Heart left ventricle (tissue), 16 donors: ENCODE measurements at regions not wholly inside any gene's neighbourhood (a gene's known extent, or its start where the extent isn't known, plus 50 kb on each side); places are given as distances from the start of the nearest gene placed in this dataset.

Experiments
- ATAC-seq, 4 donors: fragments of 200-7000 bp; cut with Tn5 transposase; one replicate each; pipeline ENCODE4 v1.9.1; 2020 to 2022; ENCODE audit warnings: moderate library complexity in 4 of 4, mild to moderate bottlenecking in 3 of 4, moderate number of reproducible peaks in 1 of 4
- DNase-seq, 5 donors: peaks; one replicate each; pipeline ENCODE4 v3.0.0-alpha.2; 2020
- H3K27ac ChIP-seq, 12 donors: fragments of 200-600 bp; sonication (generic) in 4 of 12; one replicate each; pipeline versions ENCODE4 v1.5.0 to v1.8.0; 2016 to 2022; ENCODE audit warnings: mild to moderate bottlenecking in 2 of 12
- H3K27me3 ChIP-seq, 9 donors: fragments of 200-600 bp; sonication (generic) in 2 of 9; one replicate each; pipeline versions ENCODE4 v1.5.1 to v1.8.0; 2016 to 2022; ENCODE audit warnings: mild to moderate bottlenecking in 3 of 9
- H3K36me3 ChIP-seq, 9 donors: fragments of 200-600 bp; sonication (generic) in 2 of 9; one replicate each; pipeline versions ENCODE4 v1.5.0 to v1.8.0; 2018 to 2022; ENCODE audit warnings: mild to moderate bottlenecking in 2 of 9
- H3K4me1 ChIP-seq, 12 donors: fragments of 200-600 bp; sonication (generic) in 4 of 12; one replicate each; pipeline versions ENCODE4 v1.5.0 to v1.8.0; 2016 to 2022; ENCODE audit warnings: mild to moderate bottlenecking in 3 of 12
- H3K4me3 ChIP-seq, 12 donors: fragments of 200-600 bp; sonication (generic) in 4 of 12; one replicate each; pipeline versions ENCODE4 v1.5.0 to v1.8.0; 2017 to 2022; ENCODE audit warnings: mild to moderate bottlenecking in 9 of 12, moderate library complexity in 4 of 12
- H3K9me3 ChIP-seq, 12 donors: fragments of 200-600 bp; sonication (generic) in 4 of 12; one replicate each; pipeline versions ENCODE4 v1.5.0 to v1.8.0; 2016 to 2022; ENCODE audit warnings: mild to moderate bottlenecking in 1 of 12
- CTCF ChIP-seq, 12 donors: fragments of 200-600 bp; sonication (generic) in 4 of 12; IDR thresholded peaks; one replicate each; pipeline versions ENCODE4 v1.5.0 to v1.8.0; 2018 to 2022; ENCODE audit warnings: antibody characterized with exemption in 12 of 12, mild to moderate bottlenecking in 5 of 12
- POLR2A ChIP-seq, 2 donors: fragments of 450-650 bp; IDR thresholded peaks; one replicate each; pipeline ENCODE4 v1.6.1; 2017; ENCODE audit warnings: antibody characterized with exemption in 2 of 2, mild to moderate bottlenecking in 2 of 2, moderate library complexity in 2 of 2
- WGBS, 4 donors: extraction: QIAGEN DNeasy Blood & Tissue Kit in 2 of 4; methylation state at CpG; one replicate each; pipeline versions ENCODE4 v1.1.5 to v1.1.7; 2013 to 2018; 5-methylcytosine and 5-hydroxymethylcytosine counted together
- intact Hi-C, 10 donors: fragments of 100-400 bp; cut with DNase I; formaldehyde crosslinking; loops; one replicate each; pipeline versions ENCODE4 v1.11.1 to v1.14.2; 2022
- donor health status: ischemic (EF 13 %, LVEDD 7.1; RV severe dilation, severe dysfunction).
- donor health status: healthy with polysubstance abuse.
- donor health status: DM: no; HTN: yes; CAD: no.
- donor health status: DM: no; HTN: no; CAD: no.
- donor health status: ischemic (EF 25% LVEDD 6.9; RV normal size, moderate dysfunction).
- donor health status: ischemic (EF 25% LVEDD 5.7; RV mildly dilated, moderate dysfunction).
- donor health status: healthy.
- donor health status: DM: yes; HTN: yes; CAD: no.
- donor health status: ischemic (EF 35%, LVEDD 5.7; RV mildly dilated, moderate dysfunction).
- donor health status: nonischemic (EF 11% LVEDD 7.7; RV severe dilation, severe dysfunction).
- donor health status: DM: yes; HTN: yes; CAD: no.
- donor health status: PGD.
- donor health status: ischemic (EF 29% LVEDD 5.4; RV normal size, mild dysfunction).
- donor health status: nonischemic (EF 23%, LVEDD 6.1; RV moderate dilation, normal function).

GRCh38 chr2:60294901-60295635 lies 258.4 kb downstream of the BCL11A start:
- WGBS, 4 donors: 60 to 71% (median 67%) methylated on average over 14 to 20 of the region's 20 CpGs
- TF ChIP-seq POLR2A (IDR thresholded peaks at IDR 0.05) (no peak), CTCF (IDR thresholded peaks at IDR 0.05) (no peak)
- Histone ChIP-seq H3K27me3 (no peaks in the 10 kb centered on the region), H3K9me3 (peaks cover 0 to 7% (median 0%) of the 10 kb centered on the region in 12 donors), H3K4me3 (no peak overlapping the region), H3K36me3 (no peaks in the 10 kb centered on the region), H3K27ac (no peak overlapping the region), H3K4me1 (no peaks in the 10 kb centered on the region)
- intact Hi-C loops: no loop called here
- ATAC-seq (no peak), DNase-seq (no peak)

GRCh38 chr2:60292242-60292641 lies 261.2 kb downstream of the BCL11A start:
- Histone ChIP-seq H3K27ac (no peak overlapping the region), H3K4me1 (no peaks in the 10 kb centered on the region), H3K9me3 (peaks cover 0 to 7% (median 0%) of the 10 kb centered on the region in 12 donors), H3K36me3 (no peaks in the 10 kb centered on the region), H3K27me3 (no peaks in the 10 kb centered on the region), H3K4me3 (no peak overlapping the region)
- ATAC-seq (no peak), DNase-seq (no peak)
- WGBS, 4 donors: 83 to 91% (median 89%) methylated on average over 3 of the region's 3 CpGs
- intact Hi-C loops: no loop called here
- TF ChIP-seq POLR2A (IDR thresholded peaks at IDR 0.05): no peak
- TF ChIP-seq CTCF (IDR thresholded peaks at IDR 0.05): no peak

- DNase-seq (no peak), ATAC-seq (no peak)
- Histone ChIP-seq H3K9me3 (peaks cover 0 to 7% (median 0%) of the 10 kb centered on the region in 12 donors), H3K4me3 (no peak overlapping the region), H3K4me1 (no peaks in the 10 kb centered on the region), H3K36me3 (no peaks in the 10 kb centered on the region), H3K27me3 (no peaks in the 10 kb centered on the region), H3K27ac (no peak overlapping the region)
- intact Hi-C loops: no loop called here
- no peak for TF ChIP-seq POLR2A (IDR thresholded peaks at IDR 0.05)
- TF ChIP-seq CTCF (IDR thresholded peaks at IDR 0.05): no peak
- WGBS, 4 donors: 57 to 74% (median 60%) methylated on average over 2 of the region's 2 CpGs
These were observed 262.9 kb downstream of the BCL11A start for GRCh38 chr2:60290509-60290908.

- no peaks in the 10 kb centered on the region for H3K27me3 ChIP-seq
- peaks cover 0 to 7% (median 0%) of the 10 kb centered on the region in 12 donors for H3K4me1 ChIP-seq
- H3K36me3 ChIP-seq: no peaks in the 10 kb centered on the region
- no peak overlapping the region for H3K27ac ChIP-seq
- intact Hi-C loops: no loop called here
- no peak overlapping the region for H3K4me3 ChIP-seq
- no peaks in the 10 kb centered on the region for H3K9me3 ChIP-seq
- no peak for ATAC-seq
- 60 to 72% (median 65%) methylated on average over 4 to 5 of the region's 5 CpGs for WGBS, 4 donors
- TF ChIP-seq CTCF (IDR thresholded peaks at IDR 0.05) (no peak), POLR2A (IDR thresholded peaks at IDR 0.05) (no peak)
- no peak for DNase-seq
These were observed 267.7 kb downstream of the BCL11A start for GRCh38 chr2:60285626-60286316.
